Tibial nerve (tissue), 4 donors: ENCODE measurements at regions not wholly inside any gene's neighbourhood (a gene's known extent, or its start where the extent isn't known, plus 50 kb on each side); places are given as distances from the start of the nearest gene placed in this dataset.
"Not testable (repeated sequence)": the region's sequence is repeated elsewhere in the genome, so short reads cannot be mapped to it uniquely, and the experiment has no call there.

Source experiments
- DNase-seq, 2 donors: peaks; one replicate each; pipeline ENCODE4 v3.0.0-alpha.2; 2019; ENCODE audit warnings: low spot score in 2 of 2
- H3K27ac ChIP-seq, 4 donors: fragments of 200-600 bp; sonication (generic) in 3 of 4; one replicate each; pipeline ENCODE4 v1.5.1; 2017 to 2019; ENCODE audit warnings: mild to moderate bottlenecking in 1 of 4
- H3K27me3 ChIP-seq, 2 donors: fragments of 200-600 bp; sonication (generic) in 1 of 2; one replicate each; pipeline versions ENCODE4 v1.5.1 to v1.6.0; 2017 to 2019
- H3K36me3 ChIP-seq, 3 donors: fragments of 200-600 bp; sonication (generic); one replicate each; pipeline ENCODE4 v1.5.1; 2018 to 2019
- H3K4me1 ChIP-seq, 4 donors: fragments of 200-600 bp; sonication (generic) in 3 of 4; one replicate each; pipeline ENCODE4 v1.5.1; 2017 to 2019
- H3K4me3 ChIP-seq, 4 donors: fragments of 200-600 bp; sonication (generic) in 3 of 4; one replicate each; pipeline ENCODE4 v1.5.1; 2017 to 2019; ENCODE audit warnings: mild to moderate bottlenecking in 1 of 4, moderate library complexity in 1 of 4
- H3K9me3 ChIP-seq, 4 donors: fragments of 200-600 bp; sonication (generic) in 3 of 4; one replicate each; pipeline ENCODE4 v1.5.1; 2017 to 2019
- CTCF ChIP-seq, 5 experiments: fragments of 200-600 bp in 3 of 5; fragments of 450-650 bp in 2 of 5; sonication (generic) in 3 of 5; IDR thresholded peaks; one replicate each; pipeline ENCODE4 v1.5.1; 2016 to 2019; ENCODE audit warnings: antibody characterized with exemption in 5 of 5, mild to moderate bottlenecking in 3 of 5, moderate library complexity in 2 of 5
- EP300 ChIP-seq, 2 donors: sonication (generic); formaldehyde crosslinking; IDR thresholded peaks; one replicate each; pipeline ENCODE4 v1.6.1; 2017; ENCODE audit warnings: antibody characterized with exemption in 2 of 2, mild to moderate bottlenecking in 1 of 2
- POLR2A ChIP-seq, 2 donors: fragments of 450-650 bp; IDR thresholded peaks; one replicate each; pipeline ENCODE4 v1.6.1; 2017; ENCODE audit warnings: antibody characterized with exemption in 2 of 2, mild to moderate bottlenecking in 2 of 2, moderate library complexity in 2 of 2
- WGBS, 2 donors: methylation state at CpG; one replicate each; pipeline ENCODE4 v1.1.5; 2018; 5-methylcytosine and 5-hydroxymethylcytosine counted together

- H3K4me3 ChIP-seq: no peak overlapping the region
- no peaks in the 10 kb centered on the region for H3K27me3 ChIP-seq
- H3K36me3 ChIP-seq: no peaks in the 10 kb centered on the region
- H3K27ac ChIP-seq: no peak overlapping the region
- no peak for DNase-seq
- 82 to 89% methylated on average over 1 of the region's 1 CpG for WGBS, 2 donors
- no peaks in the 10 kb centered on the region for H3K9me3 ChIP-seq
- TF ChIP-seq EP300 (IDR thresholded peaks at IDR 0.05) (no peak), POLR2A (IDR thresholded peaks at IDR 0.05) (no peak), CTCF (IDR thresholded peaks at IDR 0.05) (no peak)
- no peaks in the 10 kb centered on the region for H3K4me1 ChIP-seq
Measured at GRCh38 chr7:12031186-12031585, 179.9 kb upstream of the TMEM106B start.

GRCh38 chr7:12031638-12032037 is 179.5 kb upstream of the TMEM106B start:
- DNase-seq: no peak
- no peak for TF ChIP-seq POLR2A (IDR thresholded peaks at IDR 0.05)
- no peak for TF ChIP-seq EP300 (IDR thresholded peaks at IDR 0.05)

GRCh38 chr7:12032146-12032545 is 178.9 kb upstream of the TMEM106B start:
- Histone ChIP-seq H3K4me3 (no peak overlapping the region), H3K36me3 (no peaks in the 10 kb centered on the region), H3K27ac (no peak overlapping the region), H3K9me3 (no peaks in the 10 kb centered on the region), H3K4me1 (no peaks in the 10 kb centered on the region), H3K27me3 (no peaks in the 10 kb centered on the region)
- WGBS, 2 donors: 42 to 60% methylated on average over 1 of the region's 1 CpG
- TF ChIP-seq CTCF (IDR thresholded peaks at IDR 0.05) (no peak), POLR2A (IDR thresholded peaks at IDR 0.05) (no peak), EP300 (IDR thresholded peaks at IDR 0.05) (no peak)
- DNase-seq: no peak

More at GRCh38 chr7:12031638-12032037, 179.5 kb upstream of the TMEM106B start:
- Histone ChIP-seq H3K36me3 (no peaks in the 10 kb centered on the region), H3K4me3 (no peak overlapping the region), H3K4me1 (no peaks in the 10 kb centered on the region), H3K9me3 (no peaks in the 10 kb centered on the region), H3K27ac (no peak overlapping the region), H3K27me3 (no peaks in the 10 kb centered on the region)

GRCh38 chr7:12043457-12043856 is 167.6 kb upstream of the TMEM106B start:
- not testable (repeated sequence) for H3K27me3 ChIP-seq, H3K4me3 ChIP-seq, H3K36me3 ChIP-seq, H3K9me3 ChIP-seq, DNase-seq, H3K4me1 ChIP-seq, H3K27ac ChIP-seq

GRCh38 chr7:12052211-12052610 is 158.9 kb upstream of the TMEM106B start:
- WGBS, 2 donors: 96 to 98% methylated on average over 2 of the region's 2 CpGs
- TF ChIP-seq EP300 (IDR thresholded peaks at IDR 0.05) (no peak), POLR2A (IDR thresholded peaks at IDR 0.05) (no peak), CTCF (IDR thresholded peaks at IDR 0.05) (no peak)
- H3K27ac ChIP-seq: no peak overlapping the region
- H3K9me3 ChIP-seq: peaks cover 0 to 12% (median 5%) of the 10 kb centered on the region in 4 donors
- H3K36me3 ChIP-seq: no peaks in the 10 kb centered on the region
- no peaks in the 10 kb centered on the region for H3K27me3 ChIP-seq
- DNase-seq: no peak
- H3K4me1 ChIP-seq: no peaks in the 10 kb centered on the region
- H3K4me3 ChIP-seq: no peak overlapping the region

- Histone ChIP-seq H3K9me3 (peaks cover 0 to 20% (median 7%) of the 10 kb centered on the region in 4 donors), H3K4me3 (no peak overlapping the region), H3K27me3 (no peaks in the 10 kb centered on the region), H3K27ac (no peak overlapping the region), H3K36me3 (no peaks in the 10 kb centered on the region), H3K4me1 (no peaks in the 10 kb centered on the region)
- TF ChIP-seq EP300 (IDR thresholded peaks at IDR 0.05) (no peak), POLR2A (IDR thresholded peaks at IDR 0.05) (no peak), CTCF (IDR thresholded peaks at IDR 0.05) (no peak)
- 74 to 89% methylated on average over 5 of the region's 5 CpGs for WGBS, 2 donors
- DNase-seq: no peak
Measured at GRCh38 chr7:12053561-12053960, 157.5 kb upstream of the TMEM106B start.
